22Rv1 (cell line): ENCODE measurements at regions not wholly inside any gene's neighbourhood (a gene's known extent, or its start where the extent isn't known, plus 50 kb on each side); places are given as distances from the start of the nearest gene placed in this dataset.

Source experiments
- H3K27ac ChIP-seq: fragments of 450-650 bp; 2 replicates; pipeline ENCODE4 v1.5.1; 2017
- ZFX ChIP-seq: fragments of 450-650 bp; IDR thresholded peaks from 2 replicates; pipeline ENCODE4 v1.6.1; 2017; ENCODE audit warnings: antibody characterized with exemption, borderline replicate concordance
- TF ChIP-seq, protein P1 (sequence below): fragments of 450-650 bp; IDR thresholded peaks from 2 replicates; pipeline ENCODE4 v1.5.1; 2017; ENCODE audit warnings: mild to moderate bottlenecking

DNA sequence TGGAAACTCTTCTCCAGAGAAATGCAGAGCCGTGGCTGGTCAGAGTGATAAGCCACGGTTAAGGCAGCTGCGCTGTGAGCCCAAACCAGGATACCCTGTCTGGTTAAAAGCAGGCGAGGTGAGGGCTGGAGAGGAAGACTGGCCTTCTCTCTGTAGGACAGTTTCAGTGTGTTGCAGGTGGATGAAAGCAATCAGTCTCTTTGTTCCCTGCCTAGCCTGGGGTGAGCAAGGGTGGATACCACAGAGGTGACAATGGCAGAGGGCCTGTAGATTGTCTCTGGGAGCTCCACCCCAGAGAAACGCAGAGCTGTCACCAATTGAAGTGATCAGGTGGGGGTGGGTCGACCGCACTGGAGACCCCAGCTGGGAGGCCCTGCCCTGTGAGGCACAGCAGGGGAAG, 621.9 kb downstream of the LRFN5 start:
- H3K27ac ChIP-seq: no peak overlapping the region
- TF ChIP-seq, protein P1, sequence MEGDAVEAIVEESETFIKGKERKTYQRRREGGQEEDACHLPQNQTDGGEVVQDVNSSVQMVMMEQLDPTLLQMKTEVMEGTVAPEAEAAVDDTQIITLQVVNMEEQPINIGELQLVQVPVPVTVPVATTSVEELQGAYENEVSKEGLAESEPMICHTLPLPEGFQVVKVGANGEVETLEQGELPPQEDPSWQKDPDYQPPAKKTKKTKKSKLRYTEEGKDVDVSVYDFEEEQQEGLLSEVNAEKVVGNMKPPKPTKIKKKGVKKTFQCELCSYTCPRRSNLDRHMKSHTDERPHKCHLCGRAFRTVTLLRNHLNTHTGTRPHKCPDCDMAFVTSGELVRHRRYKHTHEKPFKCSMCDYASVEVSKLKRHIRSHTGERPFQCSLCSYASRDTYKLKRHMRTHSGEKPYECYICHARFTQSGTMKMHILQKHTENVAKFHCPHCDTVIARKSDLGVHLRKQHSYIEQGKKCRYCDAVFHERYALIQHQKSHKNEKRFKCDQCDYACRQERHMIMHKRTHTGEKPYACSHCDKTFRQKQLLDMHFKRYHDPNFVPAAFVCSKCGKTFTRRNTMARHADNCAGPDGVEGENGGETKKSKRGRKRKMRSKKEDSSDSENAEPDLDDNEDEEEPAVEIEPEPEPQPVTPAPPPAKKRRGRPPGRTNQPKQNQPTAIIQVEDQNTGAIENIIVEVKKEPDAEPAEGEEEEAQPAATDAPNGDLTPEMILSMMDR: no peak
- TF ChIP-seq ZFX: no peak

DNA sequence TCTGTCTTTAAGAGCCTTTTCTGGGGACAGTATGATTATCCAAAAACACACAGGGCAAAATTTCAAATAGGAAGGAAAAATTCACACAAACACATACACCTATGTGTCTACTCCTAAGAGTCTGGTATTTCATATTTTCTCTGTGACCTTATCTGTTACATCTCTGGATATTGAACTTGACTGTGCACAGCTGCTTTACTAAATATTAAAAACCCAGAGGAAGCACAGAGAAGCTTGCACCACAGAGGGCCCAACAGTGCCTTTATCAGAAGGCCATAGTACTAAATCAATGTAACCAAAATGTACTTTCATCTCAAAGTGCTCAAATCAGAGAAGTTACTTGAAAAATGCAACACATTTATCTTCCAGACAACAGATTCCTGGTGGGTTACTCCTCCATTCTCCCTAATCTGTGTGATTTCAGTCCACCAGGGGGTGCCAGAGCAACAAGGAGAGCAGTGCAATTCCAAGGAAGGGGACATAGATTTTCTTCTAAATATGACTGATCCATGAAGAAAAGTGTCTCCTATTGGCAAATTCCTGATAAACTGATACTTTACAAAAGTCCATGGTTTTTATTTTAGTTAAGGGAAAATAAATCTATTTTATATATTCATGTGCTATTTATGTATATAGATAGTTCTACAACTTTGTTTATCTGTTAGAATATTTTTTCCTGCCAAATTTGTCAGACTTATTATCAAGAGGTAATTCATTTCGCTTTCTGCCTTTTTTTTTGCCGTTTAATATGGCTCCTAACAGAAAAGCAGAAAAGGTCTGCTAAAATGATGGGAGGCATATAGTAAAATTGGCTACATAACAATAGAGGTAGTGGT, 617.6 kb downstream of the LRFN5 start:
- no peak for TF ChIP-seq ZFX
- TF ChIP-seq, protein P1: peak; percentile 92
- no peak overlapping the region for H3K27ac ChIP-seq

DNA sequence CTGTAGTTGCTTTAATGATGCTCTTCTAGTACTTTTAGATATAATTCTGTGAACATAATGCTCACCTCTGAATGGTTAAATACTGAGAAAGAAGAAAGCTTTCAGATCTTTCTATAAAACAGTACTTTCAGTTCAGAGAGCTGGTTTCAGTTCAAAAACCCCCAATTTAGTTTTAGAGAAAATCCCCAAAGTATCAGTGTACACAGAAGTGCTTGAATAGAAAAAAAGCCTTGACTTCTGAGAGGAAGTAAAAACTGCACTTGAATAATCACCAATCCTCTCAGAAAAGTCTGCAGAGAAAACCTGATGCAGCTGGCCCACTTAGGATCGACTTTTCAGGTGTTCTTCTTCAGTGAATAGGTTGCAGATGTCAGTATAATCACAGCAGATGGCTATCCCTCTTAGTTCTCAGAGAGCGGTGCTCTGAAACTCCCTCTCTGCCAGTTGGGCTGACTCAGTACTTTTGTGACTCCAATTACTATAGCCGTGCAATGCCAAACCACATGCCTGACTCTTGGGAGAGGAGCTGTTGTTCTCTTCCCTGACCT, 616.3 kb downstream of the LRFN5 start:
- H3K27ac ChIP-seq: no peak overlapping the region
- TF ChIP-seq, protein P1: no peak
- no peak for TF ChIP-seq ZFX

DNA sequence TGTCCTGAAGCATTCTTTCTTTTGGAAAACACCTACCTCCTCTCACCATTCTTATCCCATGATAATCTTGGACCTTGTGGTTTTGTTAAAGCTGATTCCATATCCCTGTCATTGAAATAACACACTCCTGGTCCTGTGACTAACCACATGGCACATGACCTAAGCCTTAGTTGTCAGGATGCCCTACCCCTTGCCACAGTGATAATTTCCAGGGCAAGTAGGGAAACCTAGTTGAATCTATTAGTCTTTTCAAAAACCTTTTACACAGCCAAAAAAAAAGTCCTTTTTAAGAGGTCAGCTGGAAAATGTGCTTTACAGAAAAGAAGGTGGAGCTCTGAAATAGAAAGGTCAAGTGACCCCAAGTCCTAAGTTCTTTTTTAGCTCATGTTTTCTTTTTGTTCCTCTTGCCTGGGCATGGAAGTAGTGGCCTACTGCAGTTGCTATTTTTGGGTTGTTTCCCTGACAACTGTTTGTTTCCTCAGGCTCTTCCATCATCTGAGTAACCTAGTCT, 608.4 kb downstream of the LRFN5 start:
- no peak overlapping the region for H3K27ac ChIP-seq
- TF ChIP-seq, protein P1: no peak
- TF ChIP-seq ZFX: no peak

DNA sequence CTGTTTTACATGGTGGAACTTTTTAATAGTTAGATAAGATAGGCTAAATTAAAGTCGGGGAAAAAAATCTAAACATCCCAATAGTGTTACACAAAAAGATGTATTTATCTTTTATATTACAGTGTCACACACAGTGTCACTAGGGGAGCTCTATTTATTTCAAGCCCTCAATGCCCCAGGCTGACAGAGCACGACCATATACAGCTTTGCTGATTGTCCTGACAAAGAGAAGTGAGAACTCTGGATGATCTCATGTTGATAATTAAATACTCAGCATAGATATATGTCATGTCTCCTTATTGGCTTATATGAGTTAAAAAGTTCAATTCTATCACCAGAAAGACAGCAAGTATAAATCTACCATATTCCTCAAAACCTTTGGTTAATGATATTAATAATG, 594.3 kb downstream of the LRFN5 start:
- H3K27ac ChIP-seq: no peak overlapping the region
- TF ChIP-seq ZFX: no peak
- TF ChIP-seq, protein P1: no peak

DNA sequence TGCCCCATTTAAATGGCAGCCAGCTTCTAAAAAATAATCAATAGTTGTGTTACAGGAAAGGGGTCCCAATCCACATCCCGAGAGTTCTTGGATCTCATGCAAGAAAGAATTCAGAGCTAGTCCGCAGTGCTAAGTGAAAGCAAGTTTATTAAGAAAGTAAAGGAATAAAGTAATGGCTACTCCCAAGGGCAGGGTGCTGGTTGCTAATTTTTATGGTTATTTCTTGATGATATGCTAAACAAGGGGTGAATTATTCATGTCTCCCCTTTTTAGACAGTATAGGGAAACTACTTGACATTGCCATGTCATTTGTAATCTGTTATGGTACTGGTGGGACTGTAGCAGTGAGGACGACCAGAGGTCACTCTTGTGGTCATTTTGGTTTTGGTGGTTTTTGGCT, 591.3 kb downstream of the LRFN5 start:
- TF ChIP-seq, protein P1: no peak
- TF ChIP-seq ZFX: no peak
- no peak overlapping the region for H3K27ac ChIP-seq
